Right lung (tissue), 2 donors: ENCODE measurements at regions not wholly inside any gene's neighbourhood (a gene's known extent, or its start where the extent isn't known, plus 50 kb on each side); places are given as distances from the start of the nearest gene placed in this dataset.
A peak's percentile ranks its signal among the peaks of the same experiment; 100 is the strongest.
"Not testable (repeated sequence)": the region's sequence is repeated elsewhere in the genome, so short reads cannot be mapped to it uniquely, and the experiment has no call there.

Source experiments
- DNase-seq, 2 donors: peaks; one replicate each; pipeline ENCODE4 v3.0.0-alpha.2; 2013

GRCh38 chr15:39498629-39499028 lies 82.2 kb upstream of the THBS1 start:
- DNase-seq, result no peak

- no peak for DNase-seq
Measured at GRCh38 chr15:39499042-39499441, 81.8 kb upstream of the THBS1 start.

- no peak for DNase-seq
Measured at GRCh38 chr15:39499681-39500080, 81.2 kb upstream of the THBS1 start.

GRCh38 chr15:39501366-39502081 lies 79.4 kb upstream of the THBS1 start:
- no peak for DNase-seq

- no peak for DNase-seq
Measured at GRCh38 chr15:39502082-39502447, 78.8 kb upstream of the THBS1 start.

- DNase-seq, result no peak
Measured at GRCh38 chr15:39502611-39503195, 78.2 kb upstream of the THBS1 start.

GRCh38 chr15:39503526-39503925 lies 77.4 kb upstream of the THBS1 start:
- no peak for DNase-seq

GRCh38 chr15:39504808-39505207 lies 76.1 kb upstream of the THBS1 start:
- no peak for DNase-seq

GRCh38 chr15:39506146-39506545 lies 74.7 kb upstream of the THBS1 start:
- no peak for DNase-seq

GRCh38 chr15:39508536-39508935 lies 72.3 kb upstream of the THBS1 start:
- no peak for DNase-seq

- no peak for DNase-seq
Measured at GRCh38 chr15:39510001-39510701, 70.7 kb upstream of the THBS1 start.

- DNase-seq, result no peak
Measured at GRCh38 chr15:39511000-39511915, 69.6 kb upstream of the THBS1 start.

GRCh38 chr15:39511916-39512260 lies 69.0 kb upstream of the THBS1 start:
- peak; percentile 49 to 59 for DNase-seq

- no peak for DNase-seq
Measured at GRCh38 chr15:39512643-39513042, 68.2 kb upstream of the THBS1 start.

GRCh38 chr15:39513936-39514335 lies 66.9 kb upstream of the THBS1 start:
- DNase-seq, result no peak

- no peak for DNase-seq
Measured at GRCh38 chr15:39514933-39515332, 65.9 kb upstream of the THBS1 start.

GRCh38 chr15:39515765-39516164 lies 65.1 kb upstream of the THBS1 start:
- DNase-seq, result no peak

- DNase-seq, result no peak
Measured at GRCh38 chr15:39517122-39517855, 63.6 kb upstream of the THBS1 start.

- not testable (repeated sequence) for DNase-seq
Measured at GRCh38 chr15:39523968-39524367, 56.9 kb upstream of the THBS1 start.

GRCh38 chr15:39529457-39529856 lies 51.4 kb upstream of the THBS1 start:
- no peak for DNase-seq
